MM.1S (cell line): ENCODE measurements at regions not wholly inside any gene's neighbourhood (a gene's known extent, or its start where the extent isn't known, plus 50 kb on each side); places are given as distances from the start of the nearest gene placed in this dataset.

ENCODE experiments used
- DNase-seq: peaks from one replicate; pipeline ENCODE4 v3.0.0-alpha.2; 2015
- H2AFZ ChIP-seq: fragments of 300-600 bp; sonication (generic); 2 replicates; pipeline ENCODE4 v1.6.0; 2016; ENCODE audit warnings: antibody characterized with exemption, low read length
- H3F3A ChIP-seq: fragments of 300-600 bp; sonication (generic); 2 replicates; pipeline ENCODE4 v1.6.1; 2016; ENCODE audit warnings: mild to moderate bottlenecking, antibody characterized with exemption, low read length, moderate library complexity, mixed read lengths; ENCODE audit not compliant: insufficient read depth
- H3K27ac ChIP-seq: fragments of 300-600 bp; sonication (generic); 2 replicates; pipeline ENCODE4 v1.5.1; 2016; ENCODE audit warnings: mild to moderate bottlenecking, low read length
- H3K27me3 ChIP-seq: fragments of 300-600 bp; sonication (generic); replicated peaks from 2 replicates; pipeline ENCODE4 v1.6.0; 2016; ENCODE audit warnings: low read length; ENCODE audit not compliant: insufficient read depth
- H3K36me3 ChIP-seq: fragments of 300-600 bp; sonication (generic); replicated peaks from 2 replicates; pipeline ENCODE4 v1.6.1; 2016; ENCODE audit warnings: mild to moderate bottlenecking, low read length, mixed read lengths; ENCODE audit not compliant: insufficient read depth
- H3K4me1 ChIP-seq: fragments of 300-600 bp; sonication (generic); 2 replicates; pipeline ENCODE4 v1.6.1; 2016; ENCODE audit warnings: low read length, mixed read lengths
- H3K4me2 ChIP-seq: fragments of 300-600 bp; sonication (generic); 2 replicates; pipeline ENCODE4 v1.6.0; 2016; ENCODE audit warnings: low read depth, low read length
- H3K4me3 ChIP-seq: fragments of 300-600 bp; sonication (generic); 2 replicates; pipeline ENCODE4 v1.5.1; 2016; ENCODE audit warnings: low read length, mixed read lengths
- H3K79me2 ChIP-seq: fragments of 300-600 bp; sonication (generic); 2 replicates; pipeline ENCODE4 v1.6.1; 2016; ENCODE audit warnings: mixed run types, low read length, mixed read lengths
- H3K9ac ChIP-seq: fragments of 300-600 bp; sonication (generic); 2 replicates; pipeline ENCODE4 v1.6.1; 2016; ENCODE audit warnings: low read length, mixed read lengths
- H3K9me2 ChIP-seq: fragments of 300-600 bp; sonication (generic); replicated peaks from 2 replicates; pipeline ENCODE4 v1.6.1; 2016; ENCODE audit warnings: mild to moderate bottlenecking, low read length, mixed read lengths; ENCODE audit not compliant: insufficient read depth
- H3K9me3 ChIP-seq: fragments of 300-600 bp; sonication (generic); replicated peaks from 2 replicates; pipeline ENCODE4 v1.6.1; 2016; ENCODE audit warnings: mild to moderate bottlenecking, low read length, mixed read lengths; ENCODE audit not compliant: insufficient read depth
- H4K20me1 ChIP-seq: fragments of 300-600 bp; sonication (generic); 2 replicates; pipeline ENCODE4 v1.6.1; 2016; ENCODE audit warnings: mild to moderate bottlenecking, low read length, moderate library complexity, mixed read lengths; ENCODE audit not compliant: insufficient read depth
- EZH2 ChIP-seq: fragments of 300-600 bp; sonication (generic); optimal IDR thresholded peaks from 2 replicates; pipeline ENCODE3; 2017; ENCODE audit warnings: low read depth, mild to moderate bottlenecking, antibody characterized with exemption, low read length, mixed read lengths
- EZH2phosphoT487 ChIP-seq: fragments of 300-600 bp; sonication (generic); IDR thresholded peaks from 2 replicates; pipeline ENCODE4 v1.6.1; 2018; ENCODE audit warnings: antibody characterized with exemption, low read length
- TF ChIP-seq, protein P1 (sequence below): fragments of 300-600 bp; sonication (generic); IDR thresholded peaks from 2 replicates; pipeline ENCODE4 v1.5.1; 2016; ENCODE audit warnings: antibody characterized with exemption, low read length, mixed read lengths

DNA sequence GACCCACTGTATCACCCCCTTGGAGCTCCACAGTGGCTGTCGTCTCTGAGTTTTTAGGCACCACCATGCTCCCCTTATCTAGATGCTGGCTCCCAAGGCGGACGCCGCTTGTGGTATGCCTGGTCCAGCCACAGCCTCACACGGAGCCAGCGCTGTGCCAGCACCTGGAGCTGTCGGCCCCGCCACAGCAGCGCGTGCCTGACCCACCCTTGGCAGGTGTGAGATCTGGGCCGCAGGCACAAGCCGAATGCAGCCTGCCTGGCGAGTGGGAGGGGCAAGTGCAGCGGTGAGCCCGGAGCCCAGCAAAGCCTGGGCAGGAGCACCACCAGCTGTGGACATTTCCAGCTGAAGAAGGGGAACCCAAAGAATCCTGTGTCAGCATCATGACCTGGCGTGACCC, 91.9 kb upstream of the BACE2 start:
- TF ChIP-seq EZH2phosphoT487 (no peak), EZH2 (no peak)
- TF ChIP-seq, protein P1, sequence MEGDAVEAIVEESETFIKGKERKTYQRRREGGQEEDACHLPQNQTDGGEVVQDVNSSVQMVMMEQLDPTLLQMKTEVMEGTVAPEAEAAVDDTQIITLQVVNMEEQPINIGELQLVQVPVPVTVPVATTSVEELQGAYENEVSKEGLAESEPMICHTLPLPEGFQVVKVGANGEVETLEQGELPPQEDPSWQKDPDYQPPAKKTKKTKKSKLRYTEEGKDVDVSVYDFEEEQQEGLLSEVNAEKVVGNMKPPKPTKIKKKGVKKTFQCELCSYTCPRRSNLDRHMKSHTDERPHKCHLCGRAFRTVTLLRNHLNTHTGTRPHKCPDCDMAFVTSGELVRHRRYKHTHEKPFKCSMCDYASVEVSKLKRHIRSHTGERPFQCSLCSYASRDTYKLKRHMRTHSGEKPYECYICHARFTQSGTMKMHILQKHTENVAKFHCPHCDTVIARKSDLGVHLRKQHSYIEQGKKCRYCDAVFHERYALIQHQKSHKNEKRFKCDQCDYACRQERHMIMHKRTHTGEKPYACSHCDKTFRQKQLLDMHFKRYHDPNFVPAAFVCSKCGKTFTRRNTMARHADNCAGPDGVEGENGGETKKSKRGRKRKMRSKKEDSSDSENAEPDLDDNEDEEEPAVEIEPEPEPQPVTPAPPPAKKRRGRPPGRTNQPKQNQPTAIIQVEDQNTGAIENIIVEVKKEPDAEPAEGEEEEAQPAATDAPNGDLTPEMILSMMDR, result no peak
- Histone ChIP-seq H4K20me1 (no peaks in the 10 kb centered on the region), H3K9me2 (no peaks in the 10 kb centered on the region), H3K9ac (no peak overlapping the region), H3K4me2 (no peak overlapping the region), H3K27me3 (no peaks in the 10 kb centered on the region), H2AFZ (no peak overlapping the region), H3K4me1 (no peaks in the 10 kb centered on the region), H3K36me3 (no peaks in the 10 kb centered on the region), H3F3A (no peaks in the 10 kb centered on the region), H3K4me3 (no peak overlapping the region), H3K9me3 (no peaks in the 10 kb centered on the region), H3K27ac (no peak overlapping the region), H3K79me2 (no peaks in the 10 kb centered on the region)
- no peak for DNase-seq

DNA sequence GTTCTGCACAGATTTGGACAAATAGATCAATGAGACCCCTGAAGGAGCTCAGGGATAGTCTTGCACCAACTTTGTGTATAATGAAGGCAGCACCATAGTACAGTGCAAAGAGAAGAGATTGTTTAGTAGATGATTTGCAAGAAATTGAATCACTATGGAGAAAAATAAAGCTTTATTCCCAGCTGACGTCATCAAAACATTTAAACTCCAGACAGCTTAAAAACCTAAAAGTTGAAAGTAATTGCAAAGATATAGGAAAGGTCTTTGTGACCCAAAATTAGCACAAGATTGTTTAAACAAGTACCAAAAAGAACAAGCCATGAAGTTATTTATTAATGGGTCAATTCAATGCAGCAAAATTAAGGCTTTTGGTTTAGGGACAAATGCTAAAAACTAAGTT, 88.8 kb upstream of the BACE2 start:
- Histone ChIP-seq H3K27ac (no peak overlapping the region), H3K9ac (no peak overlapping the region), H3F3A (no peaks in the 10 kb centered on the region), H4K20me1 (no peaks in the 10 kb centered on the region), H3K79me2 (no peaks in the 10 kb centered on the region), H3K4me2 (no peak overlapping the region), H3K4me3 (no peak overlapping the region), H3K36me3 (no peaks in the 10 kb centered on the region), H3K9me2 (no peaks in the 10 kb centered on the region), H3K9me3 (no peaks in the 10 kb centered on the region), H3K27me3 (no peaks in the 10 kb centered on the region), H2AFZ (no peak overlapping the region), H3K4me1 (no peaks in the 10 kb centered on the region)
- TF ChIP-seq EZH2, result no peak
- TF ChIP-seq, protein P1, result no peak
- TF ChIP-seq EZH2phosphoT487, result no peak
- DNase-seq, result no peak

DNA sequence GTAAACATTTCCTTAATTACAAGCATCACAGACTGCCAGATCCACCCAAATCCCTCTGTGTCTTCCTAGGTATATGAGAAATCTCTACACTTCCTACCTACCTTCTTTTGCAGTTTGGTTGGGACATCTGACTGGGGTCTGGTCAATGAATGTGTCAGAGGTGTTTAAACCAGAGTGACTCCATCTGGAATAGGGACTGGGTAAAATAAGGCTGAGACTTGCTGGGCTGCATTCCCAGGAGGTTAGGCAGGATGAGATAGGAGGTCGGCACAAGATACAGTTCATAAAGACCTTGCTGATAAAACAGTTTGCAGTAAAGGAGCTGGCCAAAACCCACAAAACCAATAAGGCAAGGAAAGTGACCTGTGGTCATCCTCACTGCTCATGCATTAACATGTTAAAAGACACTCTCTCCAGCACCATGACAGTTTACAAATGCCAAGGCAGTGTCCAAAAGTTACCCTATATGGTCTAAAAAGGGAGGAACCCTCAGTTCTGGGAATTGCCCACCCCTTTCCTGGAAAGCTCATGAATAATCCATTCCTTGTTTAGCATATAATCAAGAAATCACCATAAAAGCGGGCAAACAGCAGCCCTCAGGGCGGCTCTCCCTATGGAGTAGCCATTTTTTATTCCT, 87.4 kb upstream of the BACE2 start:
- no peaks in the 10 kb centered on the region for H3K4me1 ChIP-seq
- H3K27me3 ChIP-seq, result no peaks in the 10 kb centered on the region
- no peak for TF ChIP-seq EZH2
- no peak for TF ChIP-seq EZH2phosphoT487
- TF ChIP-seq, protein P1, result no peak
- no peaks in the 10 kb centered on the region for H3K9me3 ChIP-seq
- H3K27ac ChIP-seq, result no peak overlapping the region
- H3K79me2 ChIP-seq, result no peaks in the 10 kb centered on the region
- H3K36me3 ChIP-seq, result no peaks in the 10 kb centered on the region
- H3F3A ChIP-seq, result no peaks in the 10 kb centered on the region
- no peak overlapping the region for H3K9ac ChIP-seq
- H3K4me3 ChIP-seq, result no peak overlapping the region
- no peak for DNase-seq
- no peak overlapping the region for H2AFZ ChIP-seq
- H3K9me2 ChIP-seq, result no peaks in the 10 kb centered on the region
- H4K20me1 ChIP-seq, result no peaks in the 10 kb centered on the region
- H3K4me2 ChIP-seq, result no peak overlapping the region
